Stimulated activated CD4-positive, alpha-beta T cell treated with anti-CD3 and anti-CD28 coated beads, Interleukin-4, amount 100 ng/mL, for 1 hour (primary cell): ENCODE measurements at regions not wholly inside any gene's neighbourhood (a gene's known extent, or its start where the extent isn't known, plus 50 kb on each side); places are given as distances from the start of the nearest gene placed in this dataset.
A peak's percentile ranks its signal among the peaks of the same experiment; 100 is the strongest.
"Not testable (repeated sequence)": the region's sequence is repeated elsewhere in the genome, so short reads cannot be mapped to it uniquely, and the experiment has no call there.

Experiments used
- DNase-seq: peaks from one replicate; pipeline ENCODE4 v3.0.0-alpha.2; 2020

DNA sequence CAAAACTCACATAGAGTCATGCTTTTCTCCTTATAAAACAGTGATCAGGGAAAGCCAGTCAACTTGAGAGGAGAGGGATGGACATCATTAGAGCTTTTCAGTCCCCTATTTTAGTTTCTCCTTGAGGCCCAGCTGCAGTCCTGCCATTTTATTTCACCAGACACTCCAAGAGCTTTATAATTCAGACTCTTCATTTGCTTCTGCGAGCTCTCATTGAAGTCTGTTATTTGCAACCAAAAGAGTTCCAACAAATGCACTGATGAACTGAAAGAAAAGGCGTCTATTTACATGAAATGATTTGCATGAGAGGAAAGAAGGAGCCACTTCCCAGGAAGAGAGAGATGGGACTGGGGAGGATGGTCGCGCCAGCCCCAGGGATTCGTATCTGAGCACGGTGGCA, 86.8 kb downstream of the NDUFA12 start:
- no peak for DNase-seq

DNA sequence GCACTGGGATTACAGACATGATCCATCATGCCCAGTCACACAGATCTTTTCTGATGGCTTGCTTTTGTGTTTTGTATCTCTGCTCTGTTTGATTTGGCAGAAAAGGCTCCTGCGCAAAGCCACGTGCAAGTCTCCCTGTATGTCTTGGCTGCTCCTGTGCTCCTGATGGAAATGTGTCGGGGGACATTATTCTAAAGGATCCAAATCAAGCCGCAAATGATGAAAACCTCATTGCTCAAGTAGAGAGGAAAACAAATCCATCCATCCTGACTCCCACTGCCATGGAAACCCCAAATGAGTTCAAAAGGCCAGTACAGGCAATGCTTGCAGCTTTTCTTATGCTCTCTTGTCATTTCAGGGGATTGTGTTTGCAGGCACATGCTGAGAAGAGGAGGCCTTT, 93.8 kb downstream of the NDUFA12 start:
- DNase-seq, result no peak

DNA sequence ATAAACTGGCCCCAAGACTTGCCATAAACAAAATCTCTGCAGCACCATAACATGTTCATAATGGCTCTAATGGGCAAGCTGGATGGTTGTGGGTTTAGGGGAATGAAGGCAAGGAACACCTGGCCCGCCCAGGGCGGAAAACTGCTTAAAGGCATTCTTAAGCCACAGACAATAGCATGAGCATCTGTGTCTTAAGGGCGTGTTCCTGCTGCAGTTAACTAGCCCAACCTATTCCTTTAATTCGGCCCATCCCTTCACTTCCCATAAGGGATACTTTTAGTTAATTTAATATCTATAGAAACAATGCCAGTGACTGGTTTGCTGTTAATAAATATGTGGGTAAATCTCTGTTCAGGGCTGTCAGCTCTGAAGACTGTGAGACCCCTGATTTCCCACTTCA, 97.7 kb downstream of the NDUFA12 start:
- DNase-seq, result not testable (repeated sequence)

DNA sequence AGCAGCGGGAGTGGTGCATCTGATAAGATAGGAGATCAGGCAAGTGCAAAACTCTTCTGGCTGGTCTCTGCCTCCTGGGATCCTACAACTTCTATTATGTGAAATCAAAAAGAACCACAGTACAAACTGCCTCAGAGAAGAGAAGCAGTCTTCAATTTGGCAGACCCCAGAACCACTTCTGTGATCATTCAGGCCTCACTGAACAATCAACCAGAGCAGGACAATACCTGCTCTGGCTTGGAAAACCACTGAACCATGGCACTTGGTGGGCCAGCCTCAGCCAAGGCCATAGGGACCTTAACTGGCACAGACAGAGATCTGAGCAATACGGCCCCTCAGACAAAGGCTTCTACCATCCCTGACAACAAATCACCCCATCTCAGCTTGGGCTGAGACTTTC, 103.0 kb downstream of the NDUFA12 start:
- DNase-seq, result no peak

DNA sequence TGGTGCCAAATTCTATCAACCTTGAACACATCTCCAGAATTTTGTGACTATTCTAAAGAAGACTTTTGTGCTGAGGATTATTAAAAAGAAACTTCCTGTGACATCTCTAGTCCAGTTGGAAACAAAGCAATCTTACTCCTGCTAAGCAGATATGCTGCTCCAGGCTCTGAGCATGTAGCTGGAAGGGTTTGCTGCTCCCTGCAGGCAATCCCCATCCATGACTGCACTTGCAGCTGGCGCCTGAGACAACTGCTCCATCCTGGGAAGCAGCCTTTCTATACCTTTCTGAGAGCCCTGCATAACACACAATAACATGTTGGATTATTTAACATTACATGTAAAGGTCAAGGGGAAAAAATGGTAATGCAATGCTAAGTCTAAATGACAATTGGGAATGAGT, 105.1 kb downstream of the NDUFA12 start:
- DNase-seq, result no peak

DNA sequence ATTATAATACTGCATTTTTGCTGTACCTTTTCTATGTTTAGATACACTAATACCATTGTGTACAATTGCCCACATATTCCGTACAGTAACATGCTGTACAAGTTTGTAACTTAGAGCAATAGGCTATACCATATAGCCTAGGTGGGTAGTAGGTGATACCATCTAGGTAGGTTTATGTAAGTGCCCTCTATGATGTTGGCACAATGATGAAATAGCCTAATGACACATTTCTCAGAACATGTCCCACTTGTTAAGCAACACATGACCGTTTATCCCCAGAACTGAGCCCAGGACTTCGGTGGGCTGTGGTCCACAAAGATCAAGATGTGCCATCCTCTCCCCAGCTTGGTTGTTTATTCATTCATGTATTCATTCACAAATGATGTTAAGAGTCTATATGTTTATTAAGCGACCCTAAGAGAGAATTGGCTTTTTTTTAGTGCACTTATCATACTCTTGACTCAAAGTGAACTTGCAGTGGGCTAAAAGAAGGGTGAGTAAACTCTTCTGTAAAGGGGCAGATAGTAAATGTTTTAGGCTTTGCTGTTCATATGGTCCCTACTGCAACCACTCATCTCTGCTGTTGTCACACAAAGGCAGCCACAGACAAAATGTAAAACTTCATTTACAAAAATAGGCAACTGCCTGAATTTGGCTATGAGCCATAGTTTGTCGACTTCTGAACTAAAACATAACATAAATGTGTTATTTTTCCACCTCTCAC, 110.8 kb downstream of the NDUFA12 start:
- DNase-seq, result no peak

DNA sequence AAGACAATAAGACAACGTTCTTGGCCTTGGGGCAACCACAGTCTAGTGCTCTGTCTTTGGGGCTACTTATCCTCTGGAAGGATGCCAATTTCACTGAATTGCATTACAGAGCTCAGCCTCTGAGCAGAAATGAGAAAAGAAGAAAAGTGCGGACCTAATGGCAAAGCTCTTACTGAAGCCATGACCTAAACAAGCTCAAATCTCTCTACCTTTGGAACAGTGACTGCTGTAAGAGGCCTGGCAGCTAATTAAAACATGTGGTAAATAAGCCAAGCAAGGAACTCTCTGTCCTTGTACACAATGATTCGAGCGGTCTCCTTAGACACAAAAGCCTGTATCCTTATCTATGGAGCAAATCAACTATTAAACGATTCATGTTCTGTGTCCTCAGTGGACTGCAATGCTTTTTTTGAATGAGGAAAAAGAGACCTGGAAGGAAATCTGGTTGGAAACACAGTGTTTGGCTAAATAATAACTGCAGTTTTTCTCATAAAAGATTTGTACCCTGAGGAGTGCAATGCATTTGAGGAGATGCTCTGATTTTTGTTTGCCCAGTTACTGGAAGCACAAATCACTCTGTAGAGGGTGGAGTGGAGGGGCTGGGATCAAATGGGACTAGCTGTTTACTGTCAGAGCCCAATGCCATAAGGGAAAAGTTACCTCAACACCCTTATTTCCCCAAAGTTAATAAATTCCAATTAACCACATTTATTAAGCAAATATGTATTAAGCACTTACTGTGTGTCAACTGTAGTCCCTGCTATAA, 113.9 kb downstream of the NDUFA12 start:
- DNase-seq, result no peak

DNA sequence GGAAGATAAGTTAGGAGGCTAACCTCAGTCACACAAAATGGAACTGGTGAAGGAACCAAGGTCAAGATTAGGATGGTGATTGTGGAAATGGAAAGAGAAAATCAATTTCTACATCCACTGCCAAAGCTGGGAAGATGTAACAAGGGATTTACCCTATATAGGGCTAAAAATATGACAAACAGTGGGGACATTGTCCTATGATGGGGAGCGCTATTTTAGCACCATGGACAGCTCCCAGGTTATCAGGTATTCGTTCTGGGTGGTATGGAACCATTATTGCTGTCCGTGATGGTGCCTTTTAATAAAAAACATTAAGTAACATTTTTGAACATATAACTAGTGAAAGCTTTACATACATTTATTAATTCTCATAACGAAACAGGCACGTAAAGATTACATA, 124.0 kb downstream of the NDUFA12 start:
- no peak for DNase-seq

DNA sequence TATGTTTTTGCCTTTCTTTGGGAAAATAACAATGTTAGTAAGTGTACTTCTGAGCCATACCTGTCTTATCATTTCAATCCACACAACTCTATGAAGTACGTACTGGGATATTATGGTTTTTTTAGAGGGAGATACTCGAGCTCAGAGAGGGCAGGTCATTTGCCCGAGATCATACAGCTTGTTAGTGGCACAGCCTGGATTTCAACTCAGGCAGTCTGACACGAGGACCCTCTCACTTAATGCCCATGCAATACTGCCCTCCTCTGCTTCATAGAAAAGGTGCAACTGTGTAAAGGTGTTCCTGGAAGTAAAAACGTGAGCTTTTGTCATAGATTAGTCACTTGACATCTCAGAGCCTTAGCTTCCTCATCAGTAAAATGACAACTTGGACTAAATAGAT, 128.0 kb downstream of the NDUFA12 start:
- DNase-seq, result no peak

DNA sequence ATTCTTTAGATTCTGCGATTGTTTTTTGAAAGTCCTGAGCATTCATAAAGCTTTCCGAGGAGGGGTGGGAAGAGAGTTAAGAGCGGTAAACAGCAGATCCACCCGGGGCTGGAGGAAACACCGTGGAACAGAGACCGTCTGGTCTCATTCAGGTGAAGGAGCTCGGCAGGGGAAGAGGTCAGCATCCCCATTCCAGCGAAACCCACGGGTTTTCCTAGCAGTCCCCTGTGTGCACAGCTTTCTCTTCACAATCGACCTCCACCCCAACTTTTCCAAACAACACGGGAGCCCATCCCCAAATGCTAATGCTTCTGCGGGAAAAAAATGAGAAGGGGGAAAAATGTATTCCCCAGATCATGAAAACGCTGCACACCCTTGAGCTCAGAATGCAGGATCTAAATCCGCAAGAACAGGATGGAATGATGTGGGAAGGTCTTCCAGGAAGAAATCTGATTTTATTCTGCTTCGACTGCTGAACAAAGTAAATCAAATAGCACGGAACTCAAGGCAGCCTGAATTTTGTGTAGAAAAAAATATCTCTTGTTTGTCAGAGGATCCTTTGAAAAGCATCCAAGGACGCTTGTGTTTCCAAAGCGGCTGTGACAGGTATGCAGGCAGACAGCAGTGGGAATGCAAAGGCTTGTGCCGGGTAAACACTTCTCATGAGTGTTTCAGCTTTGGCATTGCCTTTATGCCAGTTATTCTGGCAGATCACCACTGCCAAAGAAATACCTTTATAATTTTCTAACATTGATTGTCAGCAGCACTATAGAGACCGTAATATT, 128.8 kb downstream of the NDUFA12 start:
- DNase-seq, result no peak

DNA sequence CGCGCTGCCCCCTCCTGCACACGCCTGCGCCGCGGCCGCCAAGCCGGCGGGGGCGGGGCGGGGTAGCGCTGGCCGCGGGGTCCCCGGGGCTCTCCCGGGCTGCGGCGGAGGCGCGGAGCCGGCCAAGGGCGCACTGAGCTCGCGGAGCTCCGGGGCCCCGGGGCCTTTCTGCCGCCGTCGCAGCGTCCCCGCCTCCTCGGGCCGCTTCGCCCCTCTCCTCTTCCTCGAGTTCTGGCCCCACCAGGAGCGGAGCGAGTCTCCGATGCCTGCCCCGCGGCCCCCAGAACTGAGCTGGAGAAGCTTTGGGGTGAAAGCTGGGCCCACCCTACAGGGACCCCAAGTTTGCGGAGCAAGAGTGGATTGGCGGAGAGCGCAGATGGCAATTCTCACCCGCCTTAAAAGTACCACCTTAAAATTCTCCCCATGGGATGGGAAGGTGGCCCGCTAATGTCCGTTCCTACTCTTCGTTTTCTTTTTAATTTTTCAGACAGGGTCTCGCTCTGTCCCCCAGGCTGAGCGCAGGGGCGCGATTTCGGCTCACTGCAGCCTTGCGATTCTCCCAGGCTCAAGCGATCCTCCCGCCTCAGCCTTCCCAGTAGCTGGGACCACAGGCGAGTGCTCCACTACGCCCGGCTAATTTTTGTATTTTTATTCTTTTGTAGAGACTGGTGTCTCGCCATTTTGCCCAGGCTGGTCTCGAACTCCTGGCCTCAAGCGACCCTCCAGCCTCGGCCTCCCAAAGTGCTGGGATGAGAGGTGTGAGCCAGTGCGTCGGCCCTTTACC, 129.6 kb downstream of the NDUFA12 start:
- DNase-seq, result no peak

DNA sequence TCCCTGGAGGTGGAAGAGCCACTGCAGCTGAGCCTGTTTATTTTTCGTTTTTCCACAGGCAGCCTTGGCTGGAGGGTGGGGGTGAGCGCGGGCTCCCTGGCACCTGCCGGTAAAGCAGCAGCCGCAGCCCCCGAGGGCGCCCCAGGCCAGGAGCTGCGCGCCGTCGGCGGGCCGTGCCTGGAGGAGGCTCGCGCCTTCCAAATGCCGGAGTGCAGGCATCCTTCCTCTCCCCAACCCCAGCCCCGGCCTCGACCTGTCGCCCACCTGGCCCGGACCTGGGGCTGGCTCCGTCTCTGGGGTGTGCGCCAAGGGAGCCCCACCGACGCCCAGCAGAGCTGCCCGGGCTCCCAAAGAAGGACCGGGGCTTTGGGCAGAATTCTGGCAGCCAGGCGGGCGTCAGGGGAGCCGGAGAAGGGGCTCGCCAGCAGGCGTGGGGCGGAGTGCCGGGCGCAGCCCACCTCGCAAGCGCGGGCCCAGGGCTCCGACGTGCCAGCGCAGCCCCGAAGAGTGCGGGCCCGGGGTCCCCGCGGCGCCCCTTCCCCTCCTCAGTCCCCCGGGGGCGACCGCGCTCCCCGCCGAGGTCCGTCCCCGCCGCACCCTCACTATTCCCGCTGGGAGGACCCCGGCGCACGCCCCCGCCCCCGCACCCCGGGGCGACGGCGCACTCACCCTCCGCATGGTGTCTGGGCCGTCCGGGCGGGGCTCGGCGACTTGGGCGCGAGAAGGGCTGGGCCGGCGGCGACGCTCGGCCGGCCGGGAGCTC, 130.3 kb downstream of the NDUFA12 start:
- peak; percentile 4 for DNase-seq

DNA sequence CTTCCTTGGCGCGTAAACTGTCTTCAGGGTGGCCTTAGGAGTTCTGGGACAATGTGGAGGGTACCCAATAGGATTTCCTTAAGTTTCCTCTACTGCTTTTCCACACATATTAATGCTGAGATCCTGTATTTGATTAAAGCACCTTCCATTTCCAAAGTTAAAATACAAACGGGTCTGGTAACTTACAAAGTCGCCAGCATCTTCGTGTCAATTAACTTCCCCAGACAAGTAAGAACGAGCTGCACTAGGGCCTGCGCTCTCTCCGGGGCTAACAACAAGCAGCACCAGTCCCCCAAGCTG, 130.9 kb downstream of the NDUFA12 start:
- no peak for DNase-seq

DNA sequence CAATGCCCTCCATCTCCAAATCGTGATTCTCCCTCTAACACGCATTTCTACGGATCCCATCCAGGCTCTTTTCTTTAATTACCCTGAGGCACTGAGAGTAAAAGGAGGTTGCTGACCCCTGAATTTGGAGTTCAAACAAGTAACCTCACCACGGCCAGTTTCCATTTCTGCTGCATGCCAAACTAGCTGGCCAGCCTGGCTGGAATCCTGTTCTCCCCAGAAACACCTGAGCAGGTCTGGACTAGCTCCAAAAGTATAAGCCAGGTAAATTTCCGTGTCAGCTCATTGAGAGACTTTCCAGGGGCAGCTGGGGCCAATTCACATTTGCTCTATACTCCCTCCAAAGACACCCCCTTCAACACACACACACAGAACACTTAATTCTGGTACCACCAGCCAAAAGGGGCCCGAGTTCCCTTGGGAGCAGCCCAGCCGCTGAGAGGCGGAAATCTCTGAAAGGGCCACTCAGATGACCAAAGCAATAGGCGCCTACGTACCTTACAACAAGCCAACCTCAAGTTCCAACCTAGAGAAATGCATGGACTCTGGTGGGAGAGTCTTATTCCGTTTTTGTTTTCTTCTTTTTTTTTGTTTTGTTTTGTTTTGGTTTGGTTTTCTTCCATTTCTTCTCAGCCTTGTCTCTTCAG, 131.4 kb downstream of the NDUFA12 start:
- DNase-seq, result no peak

DNA sequence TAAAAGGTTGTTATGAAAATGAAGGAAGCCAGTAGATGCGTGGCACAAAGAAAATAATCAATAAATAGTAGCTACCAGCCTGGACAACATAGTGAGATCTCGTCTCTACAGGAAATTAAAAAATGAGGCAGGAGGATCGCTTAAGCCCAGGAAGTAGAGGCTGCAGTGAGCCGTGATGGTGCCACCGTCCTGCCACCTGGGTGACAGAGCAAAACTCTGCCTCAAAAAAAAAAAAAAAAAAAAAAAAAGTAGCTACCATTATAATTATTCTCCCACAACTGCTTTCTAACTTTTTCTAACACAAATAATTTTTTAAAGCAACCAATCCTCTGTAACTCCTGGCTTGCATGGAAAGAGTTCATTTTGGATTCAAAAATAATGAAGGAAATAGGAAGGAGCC, 133.0 kb downstream of the NDUFA12 start:
- DNase-seq, result no peak

DNA sequence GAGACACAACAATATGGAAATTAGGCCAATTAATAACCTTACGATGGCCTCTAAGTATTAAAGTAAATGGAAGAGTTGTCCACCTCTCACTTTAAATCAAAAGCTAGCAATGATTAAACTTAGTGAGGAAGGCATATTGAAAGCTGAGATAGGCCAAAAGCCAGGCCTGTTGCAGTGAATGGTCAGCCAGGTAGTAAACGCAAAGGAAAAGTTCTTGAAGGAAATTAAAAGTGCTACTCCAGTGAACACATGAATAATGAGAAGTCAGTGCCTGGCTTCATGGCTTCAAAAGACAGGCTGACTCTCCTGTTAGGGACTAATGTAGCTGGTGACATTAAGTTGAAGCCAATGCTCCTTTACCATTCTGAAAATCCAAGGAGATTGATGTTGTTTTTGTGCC, 135.3 kb downstream of the NDUFA12 start:
- no peak for DNase-seq

DNA sequence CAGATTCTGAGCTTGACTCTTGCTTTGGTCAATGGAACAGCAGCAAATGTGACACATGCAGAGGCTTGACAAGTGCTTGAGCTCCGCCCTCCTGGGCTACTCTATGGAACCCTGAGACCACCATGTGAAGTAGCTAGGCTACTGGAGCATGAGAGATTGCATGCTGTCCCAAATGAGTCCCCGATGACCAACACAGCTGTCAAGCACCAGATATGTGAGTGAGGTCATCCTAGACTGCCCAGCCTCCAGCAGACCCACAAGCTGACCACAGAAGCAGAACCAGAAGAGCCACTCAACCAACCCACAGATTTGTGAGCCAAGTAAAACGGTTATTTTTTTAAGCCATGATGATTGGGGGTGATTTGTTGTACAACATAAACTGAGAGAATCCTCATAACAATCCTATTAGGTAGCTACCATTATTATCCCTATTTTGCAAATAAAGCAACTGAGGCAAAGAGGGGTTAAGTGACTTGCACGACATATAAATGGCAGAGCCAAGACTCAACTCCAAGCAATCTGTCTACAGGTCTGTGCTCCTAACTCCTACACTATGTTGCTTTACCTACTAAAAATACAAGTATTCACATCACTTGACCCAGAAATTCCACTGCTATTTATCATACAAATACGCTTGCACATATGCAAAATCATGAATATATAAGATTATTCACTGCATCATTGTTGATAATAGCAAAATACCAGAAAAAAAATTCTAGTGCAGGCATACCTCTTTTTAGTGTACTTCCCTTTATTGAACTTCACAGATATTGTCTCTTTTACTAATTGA, 136.2 kb downstream of the NDUFA12 start:
- no peak for DNase-seq

DNA sequence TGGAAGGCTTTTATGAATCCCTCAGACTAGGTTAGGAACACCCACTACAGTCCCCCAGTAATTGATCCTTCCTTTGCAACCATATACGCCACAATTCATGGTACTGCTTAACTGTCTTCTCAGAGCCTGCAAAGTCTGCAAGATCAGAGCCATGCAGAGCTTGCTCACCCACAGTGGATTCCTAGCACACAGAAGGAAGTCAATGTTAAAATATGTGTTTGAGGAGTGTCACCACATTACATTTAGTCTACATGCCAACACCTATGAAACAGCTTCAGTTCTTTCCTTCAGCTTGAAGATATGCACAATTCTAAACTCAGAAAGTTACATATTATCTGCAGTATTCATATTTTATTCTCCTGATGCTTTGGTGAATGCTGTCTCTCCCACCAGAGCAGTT, 138.5 kb downstream of the NDUFA12 start:
- no peak for DNase-seq

DNA sequence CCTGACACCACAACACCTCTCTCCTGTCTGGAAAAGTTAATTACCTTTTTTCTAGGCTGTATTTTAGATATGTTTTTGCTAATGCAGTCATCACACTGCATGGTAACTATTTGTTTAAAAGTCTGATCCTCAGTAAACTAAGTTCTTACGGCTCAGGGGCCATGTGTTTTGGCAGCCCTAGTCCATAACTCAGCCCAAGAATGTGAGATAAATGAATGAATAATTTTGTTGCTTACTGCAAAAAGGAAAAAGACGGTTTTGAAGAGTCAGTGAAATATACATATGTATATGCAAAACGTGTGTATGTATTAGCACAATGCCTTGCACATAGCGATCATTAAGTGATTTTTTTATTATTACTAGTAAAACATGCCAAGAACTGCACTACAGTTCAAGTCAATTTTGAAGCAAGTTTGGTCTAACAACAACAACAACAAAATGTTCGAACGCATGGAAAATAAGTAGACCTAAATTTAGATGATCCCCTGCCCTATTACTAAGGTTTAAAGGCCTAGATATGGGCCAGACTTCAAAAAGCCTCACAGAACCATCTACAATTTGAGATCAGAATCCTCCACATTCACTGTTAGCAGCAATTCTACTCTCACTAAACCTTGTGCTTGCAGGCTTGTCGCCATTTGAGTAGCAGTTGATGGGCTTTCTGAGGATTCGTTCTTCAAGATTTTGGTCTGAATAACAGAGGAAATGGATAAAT, 140.0 kb downstream of the NDUFA12 start:
- DNase-seq, result no peak

DNA sequence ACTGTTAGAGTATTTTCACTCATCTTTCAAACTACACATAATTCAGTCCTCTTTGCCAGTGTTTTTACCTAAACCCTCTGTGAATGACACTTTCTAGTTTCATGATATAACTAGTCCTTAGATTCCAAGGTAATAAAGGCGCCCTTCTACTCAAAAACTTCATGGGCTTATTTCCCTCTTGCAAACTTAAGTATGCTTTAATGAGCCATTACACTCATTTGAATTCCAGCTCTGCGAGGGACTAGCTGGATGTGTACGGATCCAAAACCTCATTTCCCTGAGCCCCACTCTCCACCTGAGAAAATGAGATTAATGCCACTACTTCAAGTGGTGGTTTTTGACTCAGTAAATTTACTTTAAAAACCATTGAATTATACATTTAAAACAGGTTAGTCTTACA, 141.1 kb downstream of the NDUFA12 start:
- DNase-seq, result no peak
